Colonic mucosa (tissue), 4 donors: ENCODE measurements at regions not wholly inside any gene's neighbourhood (a gene's known extent, or its start where the extent isn't known, plus 50 kb on each side); places are given as distances from the start of the nearest gene placed in this dataset.

Source experiments
- DNase-seq: peaks from one replicate; pipeline ENCODE4 v3.0.0-alpha.2; 2020
- H3K27ac ChIP-seq: fragments of 200-600 bp; one replicate; pipeline ENCODE4 v1.8.0; 2021
- H3K27me3 ChIP-seq: fragments of 200-600 bp; one replicate; pipeline ENCODE4 v1.8.0; 2021
- H3K36me3 ChIP-seq: fragments of 200-600 bp; one replicate; pipeline ENCODE4 v1.8.0; 2021
- H3K4me1 ChIP-seq: fragments of 200-600 bp; one replicate; pipeline ENCODE4 v1.8.0; 2021; ENCODE audit warnings: mild to moderate bottlenecking
- H3K4me3 ChIP-seq: fragments of 200-600 bp; one replicate; pipeline ENCODE4 v1.8.0; 2021
- H3K9ac ChIP-seq, 2 donors: one replicate each; pipeline ENCODE4 v1.7.0; 2013; ENCODE audit warnings: control low read depth in 2 of 2, low read depth in 2 of 2, low read length in 2 of 2
- H3K9me3 ChIP-seq: fragments of 200-600 bp; one replicate; pipeline ENCODE4 v1.8.0; 2021
- CTCF ChIP-seq: fragments of 200-600 bp; IDR thresholded peaks from one replicate; pipeline ENCODE4 v1.8.0; 2022; ENCODE audit warnings: antibody characterized with exemption, mild to moderate bottlenecking
- intact Hi-C: fragments of 100-400 bp; cut with DNase I; formaldehyde crosslinking; loops from one replicate; pipeline ENCODE4 v1.14.1; 2022
- donor health status: healthy.
- donor health status: DM: no; HTN: no; CAD: no.
- donor health status: DM: no; HTN: no; CAD: no.

- Histone ChIP-seq H3K4me1 (no peaks in the 10 kb centered on the region), H3K9ac (no peak overlapping the region), H3K4me3 (no peak overlapping the region), H3K36me3 (no peaks in the 10 kb centered on the region), H3K27me3 (no peaks in the 10 kb centered on the region), H3K27ac (no peak overlapping the region), H3K9me3 (no peaks in the 10 kb centered on the region)
- intact Hi-C loops = no loop called here
- TF ChIP-seq CTCF = no peak
- no peak for DNase-seq
These were observed 79.8 kb upstream of the ARID1B start for GRCh38 chr6:156697225-156697830.

DNA sequence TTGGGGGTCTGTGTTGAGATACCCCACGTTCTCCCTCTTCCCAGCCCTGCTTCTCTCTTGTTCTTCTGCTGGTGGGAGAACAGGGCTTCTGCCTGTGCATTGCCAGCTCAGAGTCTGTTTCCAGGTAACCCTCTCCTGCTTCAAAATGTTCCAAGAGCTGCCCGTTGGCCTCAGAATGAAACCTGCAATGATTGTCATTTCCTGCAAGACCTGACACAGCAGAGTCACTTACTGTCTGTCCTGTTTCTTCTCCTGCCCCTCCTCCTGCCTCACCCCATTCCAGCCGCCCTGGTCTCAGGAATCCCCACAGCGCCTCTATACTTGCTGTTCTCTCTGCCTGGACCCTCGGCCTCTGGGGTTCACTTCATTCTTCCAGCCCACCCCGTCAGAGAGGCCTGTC, 81.4 kb upstream of the ARID1B start:
- H3K9me3 ChIP-seq = no peaks in the 10 kb centered on the region
- DNase-seq = no peak
- H3K4me1 ChIP-seq = no peaks in the 10 kb centered on the region
- intact Hi-C loops = no loop called here
- TF ChIP-seq CTCF = no peak
- no peaks in the 10 kb centered on the region for H3K36me3 ChIP-seq
- H3K27me3 ChIP-seq = no peaks in the 10 kb centered on the region
- H3K4me3 ChIP-seq = no peak overlapping the region
- H3K9ac ChIP-seq = no peak overlapping the region
- H3K27ac ChIP-seq = no peak overlapping the region

DNA sequence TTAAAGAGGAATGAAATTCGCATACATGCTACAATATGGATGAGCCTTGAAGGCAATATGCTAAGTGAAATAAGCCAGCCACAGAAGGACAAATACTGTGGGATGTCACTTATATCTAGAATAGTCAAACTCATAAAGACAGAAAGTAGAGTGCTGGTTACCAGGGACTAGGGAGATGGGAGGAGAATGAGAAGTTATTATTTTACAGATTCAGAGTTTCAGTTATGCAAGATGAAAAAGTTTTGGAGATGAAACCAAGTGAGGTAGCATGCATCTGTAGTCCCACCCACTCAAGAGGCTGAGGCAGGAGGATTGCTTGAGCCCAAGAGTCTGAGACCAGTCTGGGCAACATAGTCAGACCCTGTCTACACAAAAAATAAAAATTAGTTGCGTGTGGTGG, 82.5 kb upstream of the ARID1B start:
- H3K4me1 ChIP-seq = no peaks in the 10 kb centered on the region
- no peak for DNase-seq
- no peaks in the 10 kb centered on the region for H3K36me3 ChIP-seq
- no peak for TF ChIP-seq CTCF
- no peak overlapping the region for H3K27ac ChIP-seq
- no peaks in the 10 kb centered on the region for H3K27me3 ChIP-seq
- no peak overlapping the region for H3K9ac ChIP-seq
- intact Hi-C loops = loop anchor here (5.0 kb wide), 1 partner anchor 78 kb away; no protein-coding TSS in a partner anchor
- no peak overlapping the region for H3K4me3 ChIP-seq
- no peaks in the 10 kb centered on the region for H3K9me3 ChIP-seq

DNA sequence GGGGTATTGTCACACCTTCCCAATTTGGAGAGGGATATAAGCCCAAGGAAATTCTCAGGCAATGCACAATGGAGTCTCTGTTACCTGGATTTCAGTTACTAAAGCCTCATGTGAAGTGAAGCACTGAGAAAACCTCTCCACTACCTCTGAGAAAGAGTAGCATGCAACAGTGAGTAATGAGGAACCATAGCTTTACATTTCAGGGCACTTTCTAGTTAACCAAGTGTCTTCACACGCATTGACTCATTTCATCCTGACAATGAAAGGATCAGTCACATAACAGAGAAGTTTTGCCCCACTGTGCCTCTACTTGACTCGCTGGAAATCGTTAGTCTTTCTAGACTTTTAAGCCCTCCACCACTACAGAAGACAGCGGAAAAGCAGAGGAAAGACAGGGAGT, 86.2 kb upstream of the ARID1B start:
- no peak overlapping the region for H3K9ac ChIP-seq
- H3K27ac ChIP-seq = no peak overlapping the region
- intact Hi-C loops = loop anchor here (5.0 kb wide), 1 partner anchor 81 kb away; no protein-coding TSS in a partner anchor
- no peaks in the 10 kb centered on the region for H3K4me1 ChIP-seq
- no peak for TF ChIP-seq CTCF
- no peak for DNase-seq
- no peaks in the 10 kb centered on the region for H3K27me3 ChIP-seq
- H3K4me3 ChIP-seq = no peak overlapping the region
- H3K9me3 ChIP-seq = no peaks in the 10 kb centered on the region
- H3K36me3 ChIP-seq = no peaks in the 10 kb centered on the region

DNA sequence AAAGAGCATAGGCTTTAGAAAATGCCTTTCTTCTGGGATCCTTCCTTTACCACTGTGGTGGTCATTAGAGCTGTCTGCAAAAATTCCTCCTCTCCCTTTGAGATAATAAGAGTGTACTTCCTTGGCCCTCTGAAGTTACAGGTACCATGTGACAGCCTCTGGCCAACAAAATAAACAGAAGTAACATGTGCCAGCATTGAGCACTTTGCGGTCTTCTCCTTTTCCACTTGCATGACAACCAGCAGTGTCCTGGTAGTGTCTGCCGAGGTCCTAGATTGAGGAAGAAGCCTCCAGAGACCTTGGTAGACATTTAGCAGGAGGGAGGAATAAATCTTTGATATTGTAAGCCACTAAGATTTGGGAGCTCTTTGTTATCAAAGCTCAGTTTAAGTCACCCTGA, 87.5 kb upstream of the ARID1B start:
- no peak for TF ChIP-seq CTCF
- Histone ChIP-seq H3K4me1 (no peaks in the 10 kb centered on the region), H3K4me3 (no peak overlapping the region), H3K27me3 (no peaks in the 10 kb centered on the region), H3K27ac (no peak overlapping the region), H3K9ac (no peak overlapping the region), H3K9me3 (no peaks in the 10 kb centered on the region), H3K36me3 (no peaks in the 10 kb centered on the region)
- no peak for DNase-seq
- intact Hi-C loops = loop anchor here (5.0 kb wide), 2 partner anchors 83 to 333 kb away; no protein-coding TSS in a partner anchor
